CD14-positive monocyte (primary cell): ENCODE measurements at regions not wholly inside any gene's neighbourhood (a gene's known extent, or its start where the extent isn't known, plus 50 kb on each side); places are given as distances from the start of the nearest gene placed in this dataset.

Experiments used
- DNase-seq, 3 donors: peaks; one replicate each; pipeline ENCODE4 v3.0.0-alpha.2; 2011 to 2022
- H2AFZ ChIP-seq: 2 replicates; pipeline ENCODE4 v1.6.0; 2012; ENCODE audit warnings: mild to moderate bottlenecking, low read depth, low read length, inconsistent platforms; ENCODE audit not compliant: insufficient read depth, poor library complexity, severe bottlenecking
- H3K27ac ChIP-seq, 2 donors: 1 replicate in 1 of 2; 2 replicates in 1 of 2; pipeline ENCODE4 v1.5.1; 2012 to 2013; ENCODE audit warnings: low read length in 2 of 2, control low read depth in 1 of 2, inconsistent platforms in 1 of 2, low read depth in 1 of 2, mild to moderate bottlenecking in 1 of 2
- H3K27me3 ChIP-seq, 2 donors: one replicate each; pipeline versions ENCODE4 v1.6.0 to v1.6.1; 2011 to 2013; ENCODE audit warnings: low read length in 2 of 2; ENCODE audit not compliant: control insufficient read depth in 2 of 2, insufficient read depth in 2 of 2
- H3K36me3 ChIP-seq, 2 donors: replicated peaks in 1 of 2; 1 replicate in 1 of 2; 2 replicates in 1 of 2; pipeline versions ENCODE4 v1.5.1 to v1.6.1; 2012 to 2013; ENCODE audit warnings: low read length in 2 of 2, control low read depth in 1 of 2, inconsistent platforms in 1 of 2, mild to moderate bottlenecking in 1 of 2; ENCODE audit not compliant: insufficient read depth in 2 of 2, control insufficient read depth in 1 of 2
- H3K4me1 ChIP-seq, 2 donors: 1 replicate in 1 of 2; 2 replicates in 1 of 2; pipeline versions ENCODE4 v1.5.1 to v1.6.1; 2012 to 2013; ENCODE audit warnings: low read length in 2 of 2, control low read depth in 1 of 2, inconsistent platforms in 1 of 2, mild to moderate bottlenecking in 1 of 2, moderate library complexity in 1 of 2; ENCODE audit not compliant: insufficient read depth in 2 of 2, control insufficient read depth in 1 of 2
- H3K4me2 ChIP-seq: replicated peaks from 2 replicates; pipeline ENCODE3; 2012; ENCODE audit warnings: low read length, moderate library complexity, mild to moderate bottlenecking; ENCODE audit not compliant: poor library complexity, severe bottlenecking; ENCODE audit errors: extremely low read depth
- H3K4me3 ChIP-seq, 3 experiments: fragments of 200-600 bp in 1 of 3; sonication (generic) in 1 of 3; replicated peaks in 1 of 3; 1 replicate in 2 of 3; 2 replicates in 1 of 3; pipeline ENCODE4 v1.5.1; 2011 to 2013; ENCODE audit warnings: low read length in 3 of 3, mild to moderate bottlenecking in 3 of 3, control low read depth in 2 of 3, low read depth in 2 of 3, inconsistent platforms in 1 of 3, moderate library complexity in 1 of 3
- H3K79me2 ChIP-seq: 2 replicates; pipeline ENCODE4 v1.6.0; 2012; ENCODE audit warnings: mild to moderate bottlenecking, control low read depth, inconsistent platforms, low read length, moderate library complexity; ENCODE audit not compliant: insufficient read depth
- H3K9ac ChIP-seq: 2 replicates; pipeline ENCODE4 v1.6.0; 2017; ENCODE audit warnings: low read length, mild to moderate bottlenecking; ENCODE audit not compliant: insufficient read depth, poor library complexity, severe bottlenecking
- H3K9me3 ChIP-seq, 2 donors: replicated peaks in 1 of 2; 1 replicate in 1 of 2; 2 replicates in 1 of 2; pipeline versions ENCODE4 v1.5.1 to v1.6.1; 2012 to 2013; ENCODE audit warnings: low read length in 2 of 2, control low read depth in 1 of 2; ENCODE audit not compliant: control insufficient read depth in 1 of 2, insufficient read depth in 1 of 2
- H4K20me1 ChIP-seq: 2 replicates; pipeline ENCODE4 v1.6.0; 2012; ENCODE audit warnings: mild to moderate bottlenecking, low read length, control low read depth, moderate library complexity; ENCODE audit not compliant: insufficient read depth
- H3K27ac Mint-ChIP-seq, 7 donors: one replicate each; pipeline ENCODE4 v1.8.0; 2020; ENCODE audit warnings: mild to moderate bottlenecking in 7 of 7, mixed read lengths in 7 of 7, moderate library complexity in 6 of 7, inconsistent platforms in 2 of 7
- H3K27me3 Mint-ChIP-seq, 3 donors: one replicate each; pipeline ENCODE4 v1.8.0; 2021 to 2022; ENCODE audit warnings: low read depth in 3 of 3, mild to moderate bottlenecking in 3 of 3, mixed read lengths in 3 of 3, moderate library complexity in 3 of 3, inconsistent platforms in 1 of 3
- H3K36me3 Mint-ChIP-seq, 2 donors: one replicate each; pipeline ENCODE4 v1.8.0; 2020; ENCODE audit warnings: mixed read lengths in 2 of 2, inconsistent platforms in 1 of 2, mild to moderate bottlenecking in 1 of 2
- H3K4me1 Mint-ChIP-seq: one replicate; pipeline ENCODE4 v1.8.0; 2020; ENCODE audit warnings: mild to moderate bottlenecking, mixed read lengths
- H3K4me3 Mint-ChIP-seq, 2 donors: one replicate each; pipeline ENCODE4 v1.8.0; 2020; ENCODE audit warnings: mild to moderate bottlenecking in 2 of 2, mixed read lengths in 2 of 2, moderate library complexity in 1 of 2
- H3K9me3 Mint-ChIP-seq, 7 donors: one replicate each; pipeline ENCODE4 v1.8.0; 2020 to 2022; ENCODE audit warnings: mixed read lengths in 7 of 7, mild to moderate bottlenecking in 6 of 7, moderate library complexity in 6 of 7, inconsistent platforms in 2 of 7
- CTCF ChIP-seq: fragments of 200-600 bp; IDR thresholded peaks from one replicate; pipeline ENCODE4 v1.8.0; 2022; ENCODE audit warnings: antibody characterized with exemption, mild to moderate bottlenecking
- WGBS: methylation state at CpG from one replicate; pipeline ENCODE4 v1.1.5; 2013; ENCODE audit warnings: missing lambda C conversion rate; ENCODE audit not compliant: insufficient coverage; 5-methylcytosine and 5-hydroxymethylcytosine counted together
- intact Hi-C, 2 donors: fragments of 100-400 bp; cut with micrococcal nuclease; formaldehyde crosslinking; loops; one replicate each; pipeline versions ENCODE4 v1.15.0 to v1.15.1; 2023

DNA sequence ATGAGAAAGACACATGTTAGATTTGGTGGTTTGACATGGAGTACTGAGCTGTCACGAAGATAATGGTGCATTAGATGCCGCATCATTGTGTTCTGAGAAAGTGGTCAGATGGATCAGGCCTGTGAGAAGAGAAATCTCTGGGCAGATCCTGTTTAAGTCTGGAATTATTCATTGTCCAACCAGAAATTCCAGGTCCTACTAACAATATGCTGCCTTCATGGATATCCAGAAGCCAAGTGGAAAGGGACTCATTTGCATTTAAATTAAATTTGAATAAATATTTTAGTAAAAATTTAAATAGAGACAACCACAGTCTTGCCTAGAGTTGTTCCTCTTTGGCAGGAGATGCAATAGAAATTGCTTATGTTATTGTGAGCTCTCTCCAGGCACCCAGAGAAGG, 330.5 kb upstream of the TMEM132C start:
- WGBS, result 72% methylated on average over 2 of the region's 2 CpGs
- H4K20me1 ChIP-seq, result no peaks in the 10 kb centered on the region
- Mint-ChIP-seq H3K9me3 (peaks cover 0 to 9% (median 4%) of the 10 kb centered on the region in 7 donors), H3K27me3 (no peaks in the 10 kb centered on the region), H3K4me3 (no peak overlapping the region), H3K27ac (no peak overlapping the region), H3K36me3 (no peaks in the 10 kb centered on the region), H3K4me1 (no peaks in the 10 kb centered on the region)
- no peak overlapping the region for H3K9ac ChIP-seq
- H3K4me1 ChIP-seq, result no peaks in the 10 kb centered on the region
- TF ChIP-seq CTCF, result no peak
- H3K4me3 ChIP-seq, result no peak overlapping the region
- no peak for DNase-seq
- no peaks in the 10 kb centered on the region for H3K27me3 ChIP-seq
- peaks cover 0 to 5% of the 10 kb centered on the region in 2 donors for H3K9me3 ChIP-seq
- no peak overlapping the region for H3K4me2 ChIP-seq
- H2AFZ ChIP-seq, result no peak overlapping the region
- intact Hi-C loops, result no loop called here
- no peaks in the 10 kb centered on the region for H3K79me2 ChIP-seq
- no peak overlapping the region for H3K27ac ChIP-seq
- no peaks in the 10 kb centered on the region for H3K36me3 ChIP-seq

DNA sequence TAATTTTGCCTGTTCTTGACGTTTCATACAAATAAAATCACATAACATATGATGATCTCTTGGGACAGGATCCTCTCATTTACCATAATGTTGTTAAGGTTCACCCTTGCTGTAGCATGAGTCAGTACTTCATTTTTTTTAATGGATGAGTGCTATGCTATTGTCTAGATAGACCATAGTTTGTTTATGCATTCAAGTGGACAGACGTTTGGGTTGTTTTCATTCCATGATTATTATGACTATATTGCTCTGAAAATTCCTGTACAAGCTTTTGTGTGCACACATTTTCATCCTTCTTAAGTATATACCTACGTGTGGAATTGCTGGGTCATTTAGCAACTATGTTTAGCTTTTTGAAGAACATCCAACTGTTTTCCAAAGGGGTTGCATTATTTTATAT, 325.6 kb upstream of the TMEM132C start:
- Histone ChIP-seq H3K9me3 (peaks cover 0 to 21% of the 10 kb centered on the region in 2 donors), H3K4me2 (no peak overlapping the region), H3K79me2 (no peaks in the 10 kb centered on the region), H3K36me3 (no peaks in the 10 kb centered on the region), H3K4me3 (no peak overlapping the region), H3K9ac (no peak overlapping the region), H3K27me3 (no peaks in the 10 kb centered on the region), H2AFZ (no peak overlapping the region), H4K20me1 (no peaks in the 10 kb centered on the region), H3K4me1 (no peaks in the 10 kb centered on the region), H3K27ac (no peak overlapping the region)
- H3K27me3 Mint-ChIP-seq, result peaks cover 1 to 3% (median 1%) of the 10 kb centered on the region in 3 donors
- no peak for TF ChIP-seq CTCF
- H3K4me1 Mint-ChIP-seq, result no peaks in the 10 kb centered on the region
- H3K27ac Mint-ChIP-seq, result no peak overlapping the region
- no peaks in the 10 kb centered on the region for H3K36me3 Mint-ChIP-seq
- DNase-seq, result no peak
- no peak overlapping the region for H3K4me3 Mint-ChIP-seq
- intact Hi-C loops, result no loop called here
- WGBS, result no CpG with 5 or more reads among the region's 3 CpGs
- peaks cover 4 to 18% (median 10%) of the 10 kb centered on the region in 7 donors for H3K9me3 Mint-ChIP-seq
